H1 (cell line): ENCODE measurements at regions not wholly inside any gene's neighbourhood (a gene's known extent, or its start where the extent isn't known, plus 50 kb on each side); places are given as distances from the start of the nearest gene placed in this dataset.

Source experiments
- CTCF ChIA-PET: fragments of 300-600 bp; sonication (Branson Sonifier 250); formaldehyde crosslinking; loops from one replicate; lab custom pipeline; 2021; ENCODE audit not compliant: partially characterized antibody; lab: Charles Lee
- POLR2A ChIA-PET: fragments of 300-600 bp; sonication (Branson Sonifier 250); formaldehyde crosslinking; loops from one replicate; lab custom pipeline; 2021; ENCODE audit warnings: inconsistent platforms; ENCODE audit not compliant: partially characterized antibody; lab: Charles Lee
- DNase-seq, 2 experiments: peaks; one replicate each; pipeline versions ENCODE4 v3.0.0 to v3.0.0-alpha.2; 2010 to 2022; ENCODE audit warnings: low spot score in 2 of 2, low read depth in 1 of 2, mixed read lengths in 1 of 2
- FAIRE-seq: peaks from 2 replicates; lab custom pipeline; 2011; peaks lifted over from hg19 to GRCh38; lab: Jason Lieb, UNC
- H2AFZ ChIP-seq: 2 replicates; pipeline ENCODE4 v1.8.1; 2012; ENCODE audit warnings: low read length, inconsistent platforms
- H2AK5ac ChIP-seq: 2 replicates; pipeline ENCODE4 v1.6.1; 2013; ENCODE audit warnings: low read depth, low read length
- H2BK120ac ChIP-seq: replicated peaks from 2 replicates; pipeline ENCODE3; 2013; ENCODE audit warnings: low read depth, low read length, inconsistent platforms
- H2BK12ac ChIP-seq: 2 replicates; pipeline ENCODE4 v1.6.1; 2013; ENCODE audit warnings: low read depth, low read length
- H2BK15ac ChIP-seq: 2 replicates; pipeline ENCODE4 v1.6.1; 2013; ENCODE audit warnings: low read length
- H2BK20ac ChIP-seq: 2 replicates; pipeline ENCODE4 v1.6.1; 2013; ENCODE audit warnings: low read length
- H2BK5ac ChIP-seq: 2 replicates; pipeline ENCODE4 v1.6.1; 2013; ENCODE audit warnings: low read depth, low read length
- H3K14ac ChIP-seq: 2 replicates; pipeline ENCODE4 v1.6.1; 2013; ENCODE audit warnings: inconsistent platforms; ENCODE audit not compliant: insufficient read length
- H3K18ac ChIP-seq: 2 replicates; pipeline ENCODE4 v1.6.1; 2013; ENCODE audit warnings: low read length; ENCODE audit errors: extremely low read depth
- H3K23ac ChIP-seq: 2 replicates; pipeline ENCODE4 v1.6.1; 2013; ENCODE audit warnings: inconsistent platforms; ENCODE audit not compliant: insufficient read length
- H3K23me2 ChIP-seq: 2 replicates; pipeline ENCODE4 v1.6.1; 2013; ENCODE audit warnings: low read depth, low read length
- H3K27ac ChIP-seq: 2 replicates; pipeline ENCODE4 v1.6.1; 2011; ENCODE audit warnings: low read depth, low read length, inconsistent platforms
- H3K27me3 ChIP-seq, 4 experiments: replicated peaks in 1 of 4; 1 replicate in 1 of 4; 2 replicates in 3 of 4; pipeline versions ENCODE4 v1.6.1 to v1.8.1; 2011 to 2013; ENCODE audit warnings: low read length in 3 of 4, mild to moderate bottlenecking in 3 of 4, inconsistent platforms in 2 of 4, mixed read lengths in 2 of 4, moderate library complexity in 1 of 4; ENCODE audit not compliant: control insufficient read depth in 3 of 4, insufficient read depth in 3 of 4; ENCODE audit errors: extremely low read depth in 1 of 4
- H3K36me3 ChIP-seq, 4 experiments: 2 replicates each; pipeline versions ENCODE4 v1.6.1 to v1.8.1; 2011 to 2013; ENCODE audit warnings: mild to moderate bottlenecking in 4 of 4, low read length in 3 of 4, moderate library complexity in 2 of 4, control low read depth in 1 of 4, inconsistent platforms in 1 of 4; ENCODE audit not compliant: insufficient read depth in 4 of 4, control insufficient read depth in 2 of 4
- H3K4ac ChIP-seq: replicated peaks from 2 replicates; pipeline ENCODE3; 2013; ENCODE audit warnings: low read length, low read depth, mixed read lengths, inconsistent platforms; ENCODE audit not compliant: insufficient read length
- H3K4me1 ChIP-seq, 4 experiments: replicated peaks in 1 of 4; 1 replicate in 1 of 4; 2 replicates in 3 of 4; pipeline versions ENCODE4 v1.6.1 to v1.8.1; 2011 to 2013; ENCODE audit warnings: low read length in 3 of 4, inconsistent platforms in 2 of 4, mixed read lengths in 1 of 4; ENCODE audit not compliant: insufficient read depth in 4 of 4, control insufficient read depth in 3 of 4
- H3K4me2 ChIP-seq, 2 experiments: 2 replicates each; pipeline versions ENCODE4 v1.6.1 to v1.8.1; 2011 to 2013; ENCODE audit warnings: low read depth in 2 of 2, low read length in 2 of 2, control low read depth in 1 of 2, inconsistent platforms in 1 of 2, mild to moderate bottlenecking in 1 of 2; ENCODE audit not compliant: insufficient read depth in 1 of 2
- H3K4me3 ChIP-seq, 4 experiments: fragments of 200-600, 300-600 bp in 1 of 4; sonication (generic), shearing (Covaris generic), sonication (Bioruptor Twin) in 1 of 4; 2 replicates each; pipeline versions ENCODE4 v1.5.1 to v1.8.1; 2011 to 2016; ENCODE audit warnings: low read length in 4 of 4, low read depth in 3 of 4, control low read depth in 2 of 4, inconsistent platforms in 2 of 4, mild to moderate bottlenecking in 2 of 4, mixed read lengths in 1 of 4, moderate library complexity in 1 of 4; ENCODE audit not compliant: insufficient read depth in 2 of 4; ENCODE audit errors: extremely low read depth in 1 of 4
- H3K56ac ChIP-seq: replicated peaks from 2 replicates; pipeline ENCODE3; 2013; ENCODE audit warnings: low read depth, mild to moderate bottlenecking, mixed read lengths, low read length, inconsistent platforms; ENCODE audit not compliant: insufficient read length
- H3K79me1 ChIP-seq: 2 replicates; pipeline ENCODE4 v1.6.1; 2013; ENCODE audit warnings: low read depth, low read length, control low read depth
- H3K79me2 ChIP-seq, 2 experiments: 2 replicates each; pipeline versions ENCODE4 v1.6.1 to v1.8.1; 2012 to 2013; ENCODE audit warnings: low read length in 2 of 2, mild to moderate bottlenecking in 2 of 2, inconsistent platforms in 1 of 2; ENCODE audit not compliant: insufficient read depth in 2 of 2, control insufficient read depth in 1 of 2
- H3K9ac ChIP-seq, 4 experiments: replicated peaks in 1 of 4; 1 replicate in 1 of 4; 2 replicates in 3 of 4; pipeline versions ENCODE4 v1.6.1 to v1.8.1; 2011 to 2013; ENCODE audit warnings: low read depth in 3 of 4, low read length in 3 of 4, control low read depth in 2 of 4, mild to moderate bottlenecking in 2 of 4, moderate library complexity in 2 of 4, inconsistent platforms in 1 of 4; ENCODE audit errors: extremely low read depth in 1 of 4
- H3K9me3 ChIP-seq, 2 experiments: 2 replicates each; pipeline versions ENCODE4 v1.6.1 to v1.8.1; 2012 to 2013; ENCODE audit warnings: mild to moderate bottlenecking in 2 of 2, moderate library complexity in 2 of 2, control low read depth in 1 of 2, inconsistent platforms in 1 of 2, low read depth in 1 of 2, low read length in 1 of 2, mixed read lengths in 1 of 2; ENCODE audit not compliant: insufficient read depth in 2 of 2
- H4K20me1 ChIP-seq, 2 experiments: replicated peaks in 1 of 2; 2 replicates each; pipeline versions ENCODE3 to v1.8.1; 2011 to 2013; ENCODE audit warnings: inconsistent platforms in 2 of 2, low read length in 2 of 2, mild to moderate bottlenecking in 1 of 2; ENCODE audit not compliant: insufficient read depth in 2 of 2, control insufficient read depth in 1 of 2
- H4K5ac ChIP-seq: 2 replicates; pipeline ENCODE4 v1.6.1; 2013; ENCODE audit warnings: low read length, low read depth, mixed read lengths, inconsistent platforms; ENCODE audit not compliant: insufficient read length
- H4K8ac ChIP-seq: 2 replicates; pipeline ENCODE4 v1.8.0; 2013; ENCODE audit warnings: mild to moderate bottlenecking, moderate library complexity, low read length, inconsistent platforms; ENCODE audit not compliant: insufficient read depth; ENCODE audit errors: extremely low read depth
- H4K91ac ChIP-seq: replicated peaks from 2 replicates; pipeline ENCODE3; 2013; ENCODE audit warnings: low read length, mixed read lengths, inconsistent platforms; ENCODE audit not compliant: insufficient read length
- BACH1 ChIP-seq: IDR thresholded peaks from 2 replicates; pipeline ENCODE4 v1.6.1; 2012; ENCODE audit warnings: low read length, improper control_type of control experiment
- BCL11A ChIP-seq, 2 experiments: IDR thresholded peaks; one replicate each; pipeline ENCODE4 v1.6.1; 2011; ENCODE audit warnings: low read depth in 2 of 2, low read length in 2 of 2, mild to moderate bottlenecking in 2 of 2
- CHD1 ChIP-seq: IDR thresholded peaks from 2 replicates; pipeline ENCODE4 v1.6.1; 2012; ENCODE audit warnings: low read depth, low read length, improper control_type of control experiment
- CTBP2 ChIP-seq: IDR thresholded peaks from 2 replicates; pipeline ENCODE4 v1.7.0; 2011; ENCODE audit warnings: borderline replicate concordance, mild to moderate bottlenecking, moderate library complexity, mixed read lengths, low read length; ENCODE audit not compliant: insufficient read depth, insufficient read length
- JUND ChIP-seq: IDR thresholded peaks from 2 replicates; pipeline ENCODE4 v1.6.1; 2011; ENCODE audit warnings: mild to moderate bottlenecking, improper control_type of control experiment, low read length
- KDM1A ChIP-seq: fragments of 200-600, 300-600 bp; sonication (generic); IDR thresholded peaks from 2 replicates; pipeline ENCODE4 v1.7.1; 2016; ENCODE audit warnings: mild to moderate bottlenecking, low read length, borderline replicate concordance
- POLR2AphosphoS5 ChIP-seq: IDR thresholded peaks from 2 replicates; pipeline ENCODE4 v1.6.1; 2011; ENCODE audit warnings: low read depth, low read length
- SIX5 ChIP-seq: IDR thresholded peaks from 2 replicates; pipeline ENCODE4 v1.6.1; 2011; ENCODE audit warnings: mild to moderate bottlenecking, low read depth, low read length
- SUZ12 ChIP-seq: fragments of 200-600 bp; sonication (generic); IDR thresholded peaks from 2 replicates; pipeline ENCODE4 v1.6.1; 2012; ENCODE audit warnings: mild to moderate bottlenecking, inconsistent platforms, low read length, moderate library complexity, mixed read lengths
- TBP ChIP-seq: IDR thresholded peaks from 2 replicates; pipeline ENCODE4 v1.6.1; 2011; ENCODE audit warnings: low read depth, low read length, improper control_type of control experiment
- TEAD4 ChIP-seq: IDR thresholded peaks from 2 replicates; pipeline ENCODE4 v1.6.1; 2012; ENCODE audit warnings: low read depth, low read length, inconsistent platforms, mixed read lengths
- WGBS, 2 experiments: shearing (Covaris generic) in 1 of 2; methylation state at CpG; one replicate each; pipeline versions ENCODE4 v1.1.6 to v1.1.7; 2013 to 2015; ENCODE audit warnings: low lambda C conversion rate in 2 of 2, mixed read lengths in 2 of 2, inconsistent platforms in 1 of 2, low coverage in 1 of 2, missing lambda C conversion rate in 1 of 2; ENCODE audit not compliant: insufficient replicate concordance in 2 of 2, insufficient coverage in 1 of 2, insufficient read length in 1 of 2; ENCODE audit errors: extremely low coverage in 1 of 2, missing lambda C conversion rate in 1 of 2; 5-methylcytosine and 5-hydroxymethylcytosine counted together
- TF ChIP-seq, protein P1 (sequence below): IDR thresholded peaks from 2 replicates; pipeline ENCODE4 v1.6.1; 2012; ENCODE audit warnings: inconsistent platforms
- TF ChIP-seq, protein P2 (sequence below): IDR thresholded peaks from 2 replicates; pipeline ENCODE4 v1.6.1; 2011; ENCODE audit warnings: low read length, improper control_type of control experiment

GRCh38 chr7:121503730-121504129 lies 107.6 kb upstream of the FAM3C start:
- peaks cover 0 to 4% (median 0%) of the 10 kb centered on the region in 4 experiments; a peak in 2 of 8 replicates for H3K36me3 ChIP-seq
- WGBS, 2 experiments: 93% methylated on average over 1 of the region's 1 CpG; no CpG with 5 or more reads in 1 of the 2 experiments
- ChIA-PET CTCF (interaction anchor here (1.2 kb wide), 1 partner anchor 10 kb away, joined by 5 read pairs; no protein-coding TSS in a partner anchor), POLR2A (no interaction called here)
- H3K9ac ChIP-seq: no peak overlapping the region
- DNase-seq (no peak), FAIRE-seq (no peak)
- no peak overlapping the region for H3K4me2 ChIP-seq
- H3K56ac ChIP-seq: no peak overlapping the region
- H3K18ac ChIP-seq: no peak overlapping the region
- no peak overlapping the region for H4K8ac ChIP-seq
- no peaks in the 10 kb centered on the region for H4K20me1 ChIP-seq
- no peak overlapping the region for H4K91ac ChIP-seq
- H3K4me1 ChIP-seq: peaks cover 0 to 4% (median 0%) of the 10 kb centered on the region in 4 experiments; a peak in 2 of 7 replicates
- H3K23me2 ChIP-seq: no peaks in the 10 kb centered on the region
- H3K4ac ChIP-seq: no peak overlapping the region
- H3K9me3 ChIP-seq: no peaks in the 10 kb centered on the region
- no peak overlapping the region for H3K14ac ChIP-seq
- H3K23ac ChIP-seq: no peak overlapping the region
- 0 out of 2 replicates have a peak overlapping the region, but pooled peaks have one; percentile 36 for H2BK5ac ChIP-seq
- no peaks in the 10 kb centered on the region for H3K79me2 ChIP-seq
- no peak overlapping the region for H2AFZ ChIP-seq
- no peak overlapping the region for H2BK15ac ChIP-seq
- no peak overlapping the region for H3K4me3 ChIP-seq
- no peak overlapping the region for H4K5ac ChIP-seq
- no peak overlapping the region for H2BK120ac ChIP-seq
- no peak overlapping the region for H3K27ac ChIP-seq
- no peaks in the 10 kb centered on the region for H3K27me3 ChIP-seq
- TF ChIP-seq CHD1 (no peak), POLR2AphosphoS5 (no peak), JUND (no peak), BCL11A (IDR thresholded peaks at IDR 0.05; ENCODE audit: low read depth in 2 of 2, low read length in 2 of 2) (no peak), CTBP2 (no peak), SUZ12 (no peak), SIX5 (no peak), TBP (no peak), KDM1A (no peak), TEAD4 (no peak), BACH1 (no peak)
- TF ChIP-seq, protein P1, sequence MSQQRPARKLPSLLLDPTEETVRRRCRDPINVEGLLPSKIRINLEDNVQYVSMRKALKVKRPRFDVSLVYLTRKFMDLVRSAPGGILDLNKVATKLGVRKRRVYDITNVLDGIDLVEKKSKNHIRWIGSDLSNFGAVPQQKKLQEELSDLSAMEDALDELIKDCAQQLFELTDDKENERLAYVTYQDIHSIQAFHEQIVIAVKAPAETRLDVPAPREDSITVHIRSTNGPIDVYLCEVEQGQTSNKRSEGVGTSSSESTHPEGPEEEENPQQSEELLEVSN: no peak
- TF ChIP-seq, protein P2, sequence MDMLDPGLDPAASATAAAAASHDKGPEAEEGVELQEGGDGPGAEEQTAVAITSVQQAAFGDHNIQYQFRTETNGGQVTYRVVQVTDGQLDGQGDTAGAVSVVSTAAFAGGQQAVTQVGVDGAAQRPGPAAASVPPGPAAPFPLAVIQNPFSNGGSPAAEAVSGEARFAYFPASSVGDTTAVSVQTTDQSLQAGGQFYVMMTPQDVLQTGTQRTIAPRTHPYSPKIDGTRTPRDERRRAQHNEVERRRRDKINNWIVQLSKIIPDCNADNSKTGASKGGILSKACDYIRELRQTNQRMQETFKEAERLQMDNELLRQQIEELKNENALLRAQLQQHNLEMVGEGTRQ: no peak
- TF ChIP-seq, all 59 proteins: peak for 0
- Histone ChIP-seq H3K79me1 (no peaks in the 10 kb centered on the region), H2BK20ac (peak overlapping the region; percentile 82; the same call in 1 of the 2 replicates), H2BK12ac (no peak overlapping the region), H2AK5ac (no peak overlapping the region)
